ENCODE measurements at regions not wholly inside any gene's neighbourhood (a gene's known extent, or its start where the extent isn't known, plus 50 kb on each side); places are given as distances from the start of the nearest gene placed in this dataset.

- no peak for TF ChIP-seq CTCF (IDR thresholded peaks at IDR 0.05)
- no peak for TF ChIP-seq RCOR1 (IDR thresholded peaks at IDR 0.05; ENCODE audit: low read depth, low read length)
- no peak for TF ChIP-seq RAD21 (conservative IDR thresholded peaks at IDR 0.05 in 1 of 2, IDR thresholded peaks at IDR 0.05 in 1 of 2)
- TF ChIP-seq REST (IDR thresholded peaks at IDR 0.05) = no peak
- no peak for TF ChIP-seq CEBPB (IDR thresholded peaks at IDR 0.05)
- TF ChIP-seq ESRRA (IDR thresholded peaks at IDR 0.05; ENCODE audit: borderline replicate concordance, low read length) = no peak
- TF ChIP-seq, protein P1, sequence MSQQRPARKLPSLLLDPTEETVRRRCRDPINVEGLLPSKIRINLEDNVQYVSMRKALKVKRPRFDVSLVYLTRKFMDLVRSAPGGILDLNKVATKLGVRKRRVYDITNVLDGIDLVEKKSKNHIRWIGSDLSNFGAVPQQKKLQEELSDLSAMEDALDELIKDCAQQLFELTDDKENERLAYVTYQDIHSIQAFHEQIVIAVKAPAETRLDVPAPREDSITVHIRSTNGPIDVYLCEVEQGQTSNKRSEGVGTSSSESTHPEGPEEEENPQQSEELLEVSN (IDR thresholded peaks at IDR 0.05; ENCODE audit: borderline replicate concordance, low read depth) = no peak
- no peak for TF ChIP-seq HOXA7 (CRISPR knock-in tag; IDR thresholded peaks at IDR 0.05)
Measured at GRCh38 chr2:52775674-52776073, 991.9 kb upstream of the CHAC2 start.

Data from A549 (cell line).